ENCODE measurements at regions not wholly inside any gene's neighbourhood (a gene's known extent, or its start where the extent isn't known, plus 50 kb on each side); places are given as distances from the start of the nearest gene placed in this dataset.

DNA sequence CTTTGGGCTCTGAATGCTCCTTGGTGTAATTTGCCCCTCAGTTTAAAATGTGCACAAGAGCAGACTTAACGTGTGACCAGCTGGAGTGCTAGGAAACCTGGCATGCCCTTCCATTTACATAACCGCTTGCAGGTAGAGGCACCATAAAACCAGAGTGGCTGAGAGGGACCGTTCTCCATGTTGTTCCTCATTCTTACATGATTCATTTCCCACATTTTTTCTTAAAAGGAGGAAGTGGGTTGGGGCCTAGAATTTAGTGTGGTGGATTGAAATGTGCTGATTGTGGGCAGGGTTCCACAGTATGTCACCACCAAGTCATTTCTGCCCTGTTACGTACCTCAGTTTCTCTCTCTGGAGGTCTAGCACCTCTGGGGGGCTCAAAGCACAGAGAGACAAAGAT, 375.8 kb upstream of the VSTM2A start:
- in situ Hi-C loops (cut with MboI), result no loop called here
- Histone ChIP-seq H3K27me3 (replicated peaks in 1 of 2; ENCODE audit: control insufficient read depth in 2 of 2, insufficient read depth in 2 of 2, low read length in 1 of 2) (no peaks in the 10 kb centered on the region), H3K9me3 (replicated peaks; ENCODE audit: control insufficient read depth, insufficient read depth, low read length) (no peaks in the 10 kb centered on the region), H3K36me3 (ENCODE audit: control insufficient read depth in 2 of 2, insufficient read depth in 2 of 2, low read length in 1 of 2) (no peaks in the 10 kb centered on the region), H3K79me2 (ENCODE audit: control insufficient read depth, insufficient read depth, low read length) (no peaks in the 10 kb centered on the region), H3K27ac (ENCODE audit: control insufficient read depth, insufficient read depth) (no peak overlapping the region), H3K4me2 (ENCODE audit: control insufficient read depth, insufficient read depth) (no peak overlapping the region), H2AFZ (ENCODE audit: control insufficient read depth, low read depth, low read length) (no peak overlapping the region), H4K20me1 (ENCODE audit: control insufficient read depth, insufficient read depth) (no peaks in the 10 kb centered on the region), H3K9ac (ENCODE audit: control insufficient read depth, insufficient read depth, low read length) (no peak overlapping the region), H3K4me1 (ENCODE audit: control insufficient read depth, insufficient read depth, low read length) (no peaks in the 10 kb centered on the region), H3K4me3 (no peak overlapping the region)
- ChIA-PET CTCF (no interaction called here), POLR2A (no interaction called here), SMC1A (ENCODE audit: uncharacterized antibody, unreplicated experiment) (no interaction called here), RAD21 (ENCODE audit: unreplicated experiment) (no interaction called here)
- DNase-seq (ENCODE audit: low read depth, low spot score), result no peak
- no TSS peak for BruUV-seq (replicated peaks)
- WGBS (ENCODE audit: insufficient coverage, insufficient replicate concordance, low lambda C conversion rate, missing lambda C conversion rate), result 28% methylated on average over 4 of the region's 4 CpGs
- ATAC-seq, result no peak
- intact Hi-C loops (cut with micrococcal nuclease; ENCODE audit: unreplicated experiment), result no loop called here
- TF ChIP-seq, protein P1, sequence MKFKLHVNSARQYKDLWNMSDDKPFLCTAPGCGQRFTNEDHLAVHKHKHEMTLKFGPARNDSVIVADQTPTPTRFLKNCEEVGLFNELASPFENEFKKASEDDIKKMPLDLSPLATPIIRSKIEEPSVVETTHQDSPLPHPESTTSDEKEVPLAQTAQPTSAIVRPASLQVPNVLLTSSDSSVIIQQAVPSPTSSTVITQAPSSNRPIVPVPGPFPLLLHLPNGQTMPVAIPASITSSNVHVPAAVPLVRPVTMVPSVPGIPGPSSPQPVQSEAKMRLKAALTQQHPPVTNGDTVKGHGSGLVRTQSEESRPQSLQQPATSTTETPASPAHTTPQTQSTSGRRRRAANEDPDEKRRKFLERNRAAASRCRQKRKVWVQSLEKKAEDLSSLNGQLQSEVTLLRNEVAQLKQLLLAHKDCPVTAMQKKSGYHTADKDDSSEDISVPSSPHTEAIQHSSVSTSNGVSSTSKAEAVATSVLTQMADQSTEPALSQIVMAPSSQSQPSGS (IDR thresholded peaks at IDR 0.05; ENCODE audit: low read length), result no peak
- TF ChIP-seq BCLAF1 (IDR thresholded peaks at IDR 0.05) (no peak), SMAD5 (IDR thresholded peaks at IDR 0.05; ENCODE audit: low read depth) (no peak), IRF3 (IDR thresholded peaks at IDR 0.05) (no peak), BACH1 (IDR thresholded peaks at IDR 0.05; ENCODE audit: borderline replicate concordance) (no peak), BCL11A (IDR thresholded peaks at IDR 0.05; ENCODE audit: low read depth, low read length) (no peak), GABPA (IDR thresholded peaks at IDR 0.05; ENCODE audit: low read depth) (no peak), MXI1 (IDR thresholded peaks at IDR 0.05; ENCODE audit: low read depth, low read length) (no peak), NBN (IDR thresholded peaks at IDR 0.05) (no peak), TBL1XR1 (IDR thresholded peaks at IDR 0.05; ENCODE audit: low read depth, low read length) (no peak)
- TF ChIP-seq, protein P2, sequence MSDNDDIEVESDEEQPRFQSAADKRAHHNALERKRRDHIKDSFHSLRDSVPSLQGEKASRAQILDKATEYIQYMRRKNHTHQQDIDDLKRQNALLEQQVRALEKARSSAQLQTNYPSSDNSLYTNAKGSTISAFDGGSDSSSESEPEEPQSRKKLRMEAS (IDR thresholded peaks at IDR 0.05; ENCODE audit: low read depth, low read length), result no peak
- TF ChIP-seq, protein P3, sequence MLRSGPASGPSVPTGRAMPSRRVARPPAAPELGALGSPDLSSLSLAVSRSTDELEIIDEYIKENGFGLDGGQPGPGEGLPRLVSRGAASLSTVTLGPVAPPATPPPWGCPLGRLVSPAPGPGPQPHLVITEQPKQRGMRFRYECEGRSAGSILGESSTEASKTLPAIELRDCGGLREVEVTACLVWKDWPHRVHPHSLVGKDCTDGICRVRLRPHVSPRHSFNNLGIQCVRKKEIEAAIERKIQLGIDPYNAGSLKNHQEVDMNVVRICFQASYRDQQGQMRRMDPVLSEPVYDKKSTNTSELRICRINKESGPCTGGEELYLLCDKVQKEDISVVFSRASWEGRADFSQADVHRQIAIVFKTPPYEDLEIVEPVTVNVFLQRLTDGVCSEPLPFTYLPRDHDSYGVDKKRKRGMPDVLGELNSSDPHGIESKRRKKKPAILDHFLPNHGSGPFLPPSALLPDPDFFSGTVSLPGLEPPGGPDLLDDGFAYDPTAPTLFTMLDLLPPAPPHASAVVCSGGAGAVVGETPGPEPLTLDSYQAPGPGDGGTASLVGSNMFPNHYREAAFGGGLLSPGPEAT (IDR thresholded peaks at IDR 0.05; ENCODE audit: low read depth), result no peak
- FAIRE-seq, result no peak

Data from GM12878 (cell line).